NCI-H1092 (cell line): ENCODE measurements at regions not wholly inside any gene's neighbourhood (a gene's known extent, or its start where the extent isn't known, plus 50 kb on each side); places are given as distances from the start of the nearest gene placed in this dataset.
"Not testable (repeated sequence)": the region's sequence is repeated elsewhere in the genome, so short reads cannot be mapped to it uniquely, and the experiment has no call there.

Experiments used
- DNase-seq: peaks from one replicate; lab custom pipeline; 2025; lab: John Stamatoyannopoulos, UW

DNA sequence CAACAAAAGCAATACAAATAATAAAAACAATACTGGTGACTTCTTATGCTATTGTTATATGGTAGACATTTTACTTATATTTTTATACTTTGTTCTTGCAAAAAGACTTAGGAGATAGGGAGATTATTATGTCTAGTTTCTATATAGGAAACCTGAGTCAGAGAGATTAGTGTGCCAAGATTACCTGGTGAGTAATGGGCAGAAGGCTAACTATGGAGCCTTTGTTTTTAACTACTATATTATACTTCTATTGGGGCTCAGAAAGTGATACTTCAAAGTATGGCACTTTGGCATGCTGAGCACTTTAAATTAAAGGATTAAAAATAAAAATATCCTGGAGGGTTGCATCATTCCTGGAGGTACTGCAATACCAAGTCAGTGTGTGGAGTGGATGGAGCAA lies 117.5 kb upstream of the CLINT1 start:
- no peak for DNase-seq

GRCh38 chr5:157972579-157972978 lies 113.6 kb upstream of the CLINT1 start:
- DNase-seq = no peak

DNA sequence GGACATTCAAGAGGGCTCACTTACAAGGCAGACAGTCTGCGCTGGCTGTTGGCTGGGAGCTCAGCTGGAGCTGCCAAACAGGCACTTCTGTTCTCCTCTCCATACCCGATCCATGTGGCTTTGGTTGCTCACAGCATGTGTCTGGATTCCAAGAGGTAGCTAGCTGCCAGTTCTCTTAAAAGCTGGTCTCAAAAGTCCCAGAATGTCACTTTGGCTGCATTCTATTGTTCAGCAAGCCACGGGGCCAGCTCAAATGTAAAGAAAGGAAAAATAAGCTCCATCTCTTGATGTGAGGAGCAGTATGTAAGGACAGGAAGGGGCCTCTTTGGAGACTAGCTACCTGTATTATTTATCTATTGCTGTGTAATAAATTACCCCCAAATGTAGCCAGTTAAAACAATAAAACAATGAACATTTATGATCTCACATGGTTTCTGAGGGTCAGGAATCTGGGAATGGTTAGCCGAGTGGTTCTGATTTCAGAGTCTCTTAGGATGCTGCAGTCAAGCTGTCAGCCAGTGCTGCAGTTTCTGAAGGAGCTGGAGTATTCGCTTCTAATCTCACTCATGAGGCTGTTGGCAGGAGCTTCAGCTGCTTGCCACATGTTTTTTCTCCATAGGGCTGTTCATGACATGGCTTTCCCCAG lies 112.7 kb upstream of the CLINT1 start:
- DNase-seq = peak; percentile 63

DNA sequence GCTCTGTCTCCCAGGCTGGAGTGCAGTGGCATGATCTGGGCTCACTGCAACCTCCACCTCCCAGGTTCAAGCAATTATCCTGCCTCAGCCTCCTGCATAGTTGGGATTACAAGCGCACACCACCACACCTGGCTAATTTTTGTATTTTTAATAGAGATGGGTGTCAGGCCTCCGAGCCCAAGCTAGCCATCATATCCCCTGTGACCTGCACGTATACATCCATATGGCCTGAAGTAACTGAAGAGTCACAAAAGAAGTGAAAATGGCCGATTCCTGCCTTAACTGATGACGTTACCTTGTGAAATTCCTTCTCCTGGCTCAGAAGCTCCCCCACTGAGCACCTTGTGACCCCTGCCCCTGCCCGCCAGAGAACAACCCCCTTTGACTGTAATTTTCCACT lies 109.6 kb upstream of the CLINT1 start:
- not testable (repeated sequence) for DNase-seq

GRCh38 chr5:157965989-157966388 lies 107.0 kb upstream of the CLINT1 start:
- DNase-seq = no peak

DNA sequence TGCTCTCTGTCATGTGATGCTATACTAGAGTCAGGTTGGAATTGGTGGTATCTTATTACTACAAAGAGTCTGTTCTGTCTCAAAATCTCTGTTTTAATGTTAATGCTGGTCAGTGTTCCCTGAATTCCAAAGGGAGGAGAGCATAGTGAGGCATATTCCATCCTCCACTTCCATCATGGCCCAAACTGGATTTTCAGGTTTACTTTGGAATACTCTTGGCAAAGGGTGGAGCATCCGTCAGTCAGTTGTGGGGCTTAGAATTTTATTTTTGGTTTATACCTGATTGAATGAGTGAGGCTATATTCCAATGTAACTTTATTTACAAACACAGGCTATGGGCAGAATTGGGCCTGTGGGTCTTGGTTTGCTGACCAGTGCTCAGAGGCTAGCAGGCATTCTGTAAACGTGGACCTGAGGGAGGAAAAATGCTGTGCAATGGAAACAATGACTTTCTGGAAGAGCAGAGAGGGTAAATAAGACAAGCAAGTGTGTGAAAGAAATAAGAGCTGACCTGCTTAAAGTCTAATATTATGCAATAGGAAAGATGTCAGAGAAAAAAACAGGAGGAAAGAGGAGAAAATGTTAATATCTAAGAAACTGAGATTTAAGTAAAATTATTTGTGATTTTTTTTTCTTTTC lies 106.2 kb upstream of the CLINT1 start:
- DNase-seq = no peak

- no peak for DNase-seq
These were observed 104.8 kb upstream of the CLINT1 start for GRCh38 chr5:157963761-157964160.

DNA sequence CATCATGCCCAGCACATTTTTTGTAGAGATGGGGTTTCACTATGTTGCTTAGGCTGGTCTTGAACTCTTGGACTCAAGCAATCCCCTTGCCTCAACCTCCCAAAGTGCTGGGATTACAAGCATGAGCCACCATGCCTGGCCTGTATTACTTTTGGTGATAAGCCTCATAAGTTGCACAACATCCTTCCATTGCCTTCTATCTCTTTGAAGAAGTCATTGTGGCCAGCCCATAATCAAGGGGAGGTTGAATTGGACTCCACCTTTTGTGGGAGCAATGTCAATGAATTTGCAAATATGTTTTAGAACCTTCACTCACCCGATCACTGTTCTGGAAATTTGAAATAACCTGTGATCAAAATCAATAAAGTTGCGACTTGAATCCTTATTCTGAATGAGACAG lies 104.3 kb upstream of the CLINT1 start:
- no peak for DNase-seq

GRCh38 chr5:157962686-157963085 lies 103.7 kb upstream of the CLINT1 start:
- not testable (repeated sequence) for DNase-seq

GRCh38 chr5:157961896-157962590 lies 103.1 kb upstream of the CLINT1 start:
- no peak for DNase-seq

- peak; percentile 67 for DNase-seq
These were observed 102.2 kb upstream of the CLINT1 start for GRCh38 chr5:157961176-157961575.

DNA sequence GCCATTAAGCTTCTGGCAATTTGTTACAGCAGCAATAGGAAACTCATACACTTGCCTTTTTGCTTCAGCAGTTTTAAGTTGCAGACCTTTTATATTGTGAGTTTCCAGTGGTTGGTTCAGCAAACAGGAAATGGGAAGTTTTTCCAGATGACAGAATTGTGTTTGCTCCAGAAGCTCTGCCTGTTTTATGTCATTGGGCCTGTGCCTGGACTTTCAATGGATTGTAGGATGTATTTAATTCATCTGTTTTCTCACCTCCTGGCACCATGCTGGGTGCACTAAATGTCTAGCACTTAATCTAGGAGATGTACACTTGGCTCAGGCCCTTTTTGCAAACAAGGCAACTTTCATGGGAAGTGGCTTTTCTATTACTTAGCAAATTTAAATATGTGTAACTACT lies 100.4 kb upstream of the CLINT1 start:
- no peak for DNase-seq

DNA sequence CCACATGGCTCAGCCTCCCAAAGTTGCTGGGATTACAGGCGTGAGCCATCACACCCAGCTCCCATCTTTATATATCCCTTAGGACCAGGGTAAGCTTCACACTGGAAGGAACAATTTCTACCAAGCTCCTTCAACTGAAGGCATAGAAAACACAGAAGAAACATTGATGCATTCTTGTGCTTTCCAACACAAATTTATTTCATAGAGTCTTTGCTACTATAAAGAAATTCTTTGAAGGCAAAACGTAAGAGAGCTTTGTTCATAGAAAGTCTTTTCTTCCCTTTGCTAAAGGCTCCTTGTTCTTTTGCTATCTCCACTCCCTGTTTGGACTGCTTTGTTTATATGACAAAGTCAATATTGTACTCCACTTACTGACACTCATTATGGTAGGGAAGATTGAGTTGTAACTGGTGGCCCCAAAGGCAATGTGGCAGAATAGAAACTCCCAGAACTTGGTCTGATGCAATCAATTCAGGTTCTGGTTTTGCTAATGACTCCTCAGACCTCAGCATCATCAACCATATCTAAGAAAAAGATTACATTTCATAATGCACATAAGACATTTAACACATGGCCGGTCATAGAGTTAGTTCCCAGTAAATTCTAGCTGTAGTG lies 97.4 kb upstream of the CLINT1 start:
- DNase-seq = no peak

DNA sequence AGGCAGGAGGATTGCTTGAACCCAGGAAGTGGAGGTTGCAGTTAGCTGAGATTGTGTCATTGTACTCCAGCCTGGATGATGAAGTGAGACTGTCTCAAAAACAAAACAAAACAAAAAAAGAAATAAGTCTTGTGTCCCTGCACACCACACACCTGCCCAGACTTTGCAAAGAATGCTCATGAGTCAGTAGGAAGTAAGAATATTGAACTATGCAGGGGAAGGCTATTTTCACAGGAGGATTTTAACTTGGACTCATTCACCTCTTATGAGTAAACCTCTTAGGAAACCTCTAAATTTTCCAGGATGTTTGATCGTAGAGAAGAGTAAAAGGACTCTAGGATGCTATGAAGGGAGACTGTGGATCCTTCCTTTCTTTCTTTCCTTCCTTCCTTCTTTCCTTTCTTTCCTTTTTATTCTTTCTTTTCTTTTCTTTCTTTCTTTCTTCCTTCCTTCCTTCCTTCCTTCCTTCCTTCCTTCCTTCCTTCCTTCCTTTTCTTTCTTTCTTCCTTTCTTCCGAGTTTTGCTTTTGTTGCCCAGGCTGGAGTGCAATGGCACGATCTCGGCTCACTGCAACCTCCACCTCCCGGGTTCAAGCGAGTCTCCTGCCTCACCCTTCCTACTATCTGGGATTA lies 96.7 kb upstream of the CLINT1 start:
- DNase-seq = no peak

DNA sequence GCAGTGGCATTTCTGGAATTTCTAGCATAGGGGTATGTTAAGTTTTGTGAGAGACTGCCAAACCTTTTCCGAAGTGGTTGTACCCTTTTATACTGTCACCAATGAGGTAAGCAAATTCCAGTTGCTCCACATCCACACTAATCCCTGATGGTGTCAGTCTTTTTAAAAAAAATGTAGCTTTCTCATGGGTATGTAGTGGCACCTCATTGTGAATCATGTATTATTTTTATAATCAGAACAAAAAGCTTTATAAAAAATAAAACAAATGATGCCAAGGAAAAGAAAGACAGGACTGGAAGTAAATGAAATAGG lies 93.4 kb upstream of the CLINT1 start:
- DNase-seq = no peak

- no peak for DNase-seq
These were observed 92.9 kb upstream of the CLINT1 start for GRCh38 chr5:157951673-157952373.

GRCh38 chr5:157949520-157949919 lies 90.6 kb upstream of the CLINT1 start:
- no peak for DNase-seq

- peak; percentile 75 for DNase-seq
These were observed 89.9 kb upstream of the CLINT1 start for GRCh38 chr5:157948738-157949410.

DNA sequence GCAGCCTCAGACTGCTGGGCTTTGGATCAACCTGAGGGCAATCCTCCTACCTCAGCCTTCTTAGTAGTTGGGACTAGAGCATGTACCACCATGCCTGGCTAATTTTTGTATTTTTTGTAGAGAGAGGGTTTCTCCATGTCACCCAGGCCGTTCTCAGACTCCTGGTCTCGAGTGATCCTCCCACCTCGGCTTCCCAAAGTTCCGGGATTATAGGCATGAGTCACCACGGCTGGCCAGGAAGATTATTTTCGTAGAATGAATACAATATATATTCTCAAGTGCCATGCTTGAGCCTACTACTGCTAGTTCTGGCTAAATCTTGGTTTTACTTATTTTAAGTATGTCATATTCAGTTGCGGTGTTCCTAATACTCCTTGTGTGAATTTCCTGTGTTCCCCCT lies 88.2 kb upstream of the CLINT1 start:
- no peak for DNase-seq

DNA sequence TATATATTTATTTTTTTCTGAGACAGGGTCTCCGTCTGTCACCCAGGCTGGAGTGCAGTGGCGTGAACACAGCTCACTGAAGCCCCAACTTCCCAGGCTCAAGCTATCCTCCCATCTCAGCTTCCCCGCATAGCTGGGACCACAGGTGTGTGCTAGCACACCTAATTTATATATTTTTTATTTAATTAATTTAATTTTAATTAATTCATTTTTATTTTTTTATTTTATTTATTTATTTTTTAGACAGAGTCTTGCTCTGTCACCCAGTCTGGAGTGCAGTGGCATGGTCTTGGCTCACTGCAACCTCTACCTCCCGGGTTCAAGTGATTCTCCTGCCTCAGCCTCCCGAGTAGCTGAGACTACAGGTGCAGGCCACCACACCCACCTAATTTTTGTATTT lies 86.9 kb upstream of the CLINT1 start:
- not testable (repeated sequence) for DNase-seq

DNA sequence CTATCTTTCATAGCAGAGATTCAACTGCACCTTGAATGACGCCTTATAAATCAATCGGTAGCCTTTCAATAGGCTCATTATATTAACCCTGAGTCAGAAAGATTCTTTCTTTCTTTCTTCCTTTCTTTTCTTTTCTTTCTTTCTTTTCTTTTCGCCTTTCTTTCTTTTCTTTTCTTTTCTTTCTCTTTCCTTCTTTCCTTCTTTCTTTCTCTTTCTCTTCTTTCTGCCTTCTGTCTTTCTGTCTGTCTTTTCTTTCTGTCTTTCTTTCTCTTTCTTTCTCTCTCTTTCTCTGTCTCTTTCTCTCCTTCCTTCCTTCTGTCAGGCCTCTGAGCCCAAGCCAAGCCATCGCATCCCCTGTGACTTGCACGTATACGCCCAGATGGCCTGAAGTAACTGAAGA lies 86.0 kb upstream of the CLINT1 start:
- DNase-seq = no peak
